HG02588 (cell line): ENCODE measurements at regions not wholly inside any gene's neighbourhood (a gene's known extent, or its start where the extent isn't known, plus 50 kb on each side); places are given as distances from the start of the nearest gene placed in this dataset.
"Not testable (repeated sequence)": the region's sequence is repeated elsewhere in the genome, so short reads cannot be mapped to it uniquely, and the experiment has no call there.

Experiments used
- ATAC-seq: cut with Tn5 transposase; IDR thresholded peaks from one replicate; pipeline ENCODE4 v1.9.1; 2021; ENCODE audit warnings: mild to moderate bottlenecking, moderate library complexity; ENCODE audit not compliant: unreplicated experiment

DNA sequence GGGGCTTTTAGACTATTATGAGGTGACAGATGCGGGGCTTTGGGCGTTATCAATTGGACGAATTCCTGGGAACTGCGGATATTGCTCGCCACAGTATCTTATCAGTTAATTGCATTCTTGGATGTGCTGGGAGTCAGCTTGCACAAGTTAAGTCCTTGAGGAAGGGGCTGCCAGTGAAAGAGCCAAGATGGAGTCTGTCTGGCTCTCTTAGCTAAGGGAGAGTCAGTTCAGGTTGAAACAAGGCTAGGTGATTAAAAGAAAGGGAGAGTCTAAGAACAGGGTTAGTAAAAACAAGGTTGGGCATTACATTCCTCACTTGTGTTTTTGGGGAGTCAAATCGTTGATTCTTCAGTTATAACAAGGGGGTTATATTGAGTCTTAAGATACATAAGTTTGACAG is 162.5 kb upstream of the CCZ1B start:
- not testable (repeated sequence) for ATAC-seq

DNA sequence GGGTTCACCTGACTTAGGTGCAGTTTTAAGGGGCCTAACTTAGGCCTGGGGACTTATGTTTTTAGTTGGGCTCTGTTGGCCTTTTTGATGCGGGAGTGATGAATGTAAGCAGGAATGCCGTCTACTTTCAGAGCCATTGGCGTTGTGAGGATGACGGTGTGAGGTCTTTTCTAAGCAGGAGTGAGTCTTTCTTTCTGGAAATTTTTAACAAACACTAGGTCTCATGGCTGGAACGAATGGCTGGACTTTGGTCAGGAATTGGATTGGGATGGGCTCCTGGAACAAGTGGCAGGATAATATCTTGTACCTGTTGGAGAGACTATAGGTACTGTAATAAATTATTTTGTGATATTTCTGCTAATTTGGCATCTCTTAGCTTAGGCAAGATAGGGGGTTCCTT is 163.9 kb upstream of the CCZ1B start:
- not testable (repeated sequence) for ATAC-seq

DNA sequence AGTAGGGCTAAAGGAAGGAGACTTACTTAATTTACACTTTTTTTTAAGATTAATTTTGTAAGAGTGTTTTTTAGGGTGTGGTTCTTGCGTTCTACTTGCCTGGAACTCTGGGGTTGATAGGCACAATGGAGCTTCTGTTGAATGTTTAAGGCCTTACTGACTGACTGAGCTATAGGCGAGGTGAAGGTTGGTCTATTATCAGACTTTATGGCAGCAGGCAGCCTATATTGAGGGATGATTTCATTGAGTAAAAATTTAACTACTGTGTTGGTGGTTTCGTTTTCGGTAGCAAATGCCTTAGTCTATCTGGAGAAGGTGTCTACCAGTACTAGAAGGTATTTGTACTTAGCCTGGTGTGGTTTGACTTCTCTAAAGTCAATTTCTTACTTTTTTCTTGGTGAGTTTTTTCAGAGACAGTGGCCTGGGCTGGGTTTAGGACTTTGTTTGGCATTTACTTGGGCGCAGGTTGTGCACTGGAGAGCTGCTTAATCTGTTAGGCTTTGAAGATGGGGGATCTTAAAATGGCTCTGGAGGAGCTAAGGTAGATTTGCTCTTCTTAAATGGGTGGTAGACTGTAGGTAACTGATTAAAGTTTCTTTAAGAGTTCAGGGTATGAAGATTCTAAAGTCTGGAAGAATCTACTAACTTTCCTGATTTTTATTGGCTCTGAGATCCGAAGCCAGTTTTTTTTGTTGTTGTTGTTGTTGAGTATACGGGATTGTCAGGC is 164.5 kb upstream of the CCZ1B start:
- not testable (repeated sequence) for ATAC-seq

DNA sequence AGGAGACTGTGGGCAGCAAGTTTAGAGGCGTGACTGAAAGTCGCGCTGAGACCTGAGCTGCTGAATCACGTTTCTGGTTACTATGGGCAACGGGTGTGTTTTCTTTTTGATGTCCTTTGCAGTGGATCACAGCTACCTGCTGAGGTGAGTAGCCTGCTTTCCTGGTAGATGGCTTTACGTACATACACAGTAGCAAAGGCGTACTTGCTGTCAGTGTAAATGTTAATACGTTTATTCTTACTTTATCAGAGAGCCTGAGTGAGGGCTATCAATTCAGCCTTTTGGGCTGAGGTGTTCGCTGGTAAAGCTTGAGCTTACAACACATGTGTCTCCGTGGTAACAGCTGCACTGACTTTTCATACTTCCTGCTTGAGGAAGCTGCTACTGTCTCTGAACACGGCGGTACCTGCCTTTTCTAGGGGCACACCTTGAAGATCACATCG is 165.1 kb upstream of the CCZ1B start:
- ATAC-seq = not testable (repeated sequence)

DNA sequence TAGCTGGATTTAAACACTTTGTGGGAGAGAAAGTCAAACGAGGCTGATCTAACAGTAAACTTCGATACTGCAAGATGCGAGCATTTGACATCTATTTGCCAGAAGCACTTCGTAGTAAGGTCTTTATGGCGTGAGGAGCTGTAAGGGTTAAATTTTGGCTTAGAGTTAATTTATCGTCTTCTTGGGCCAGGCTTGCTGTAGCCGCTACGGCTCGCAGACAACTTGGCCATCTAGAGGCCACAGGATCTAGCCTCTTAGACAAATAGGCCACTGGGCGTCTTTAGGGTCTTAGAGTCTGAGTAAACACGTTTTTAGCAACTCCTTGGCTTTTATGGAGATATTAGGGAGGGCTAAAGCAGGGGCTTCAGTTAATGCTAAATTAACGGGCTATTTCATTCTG is 165.6 kb upstream of the CCZ1B start:
- ATAC-seq = not testable (repeated sequence)

DNA sequence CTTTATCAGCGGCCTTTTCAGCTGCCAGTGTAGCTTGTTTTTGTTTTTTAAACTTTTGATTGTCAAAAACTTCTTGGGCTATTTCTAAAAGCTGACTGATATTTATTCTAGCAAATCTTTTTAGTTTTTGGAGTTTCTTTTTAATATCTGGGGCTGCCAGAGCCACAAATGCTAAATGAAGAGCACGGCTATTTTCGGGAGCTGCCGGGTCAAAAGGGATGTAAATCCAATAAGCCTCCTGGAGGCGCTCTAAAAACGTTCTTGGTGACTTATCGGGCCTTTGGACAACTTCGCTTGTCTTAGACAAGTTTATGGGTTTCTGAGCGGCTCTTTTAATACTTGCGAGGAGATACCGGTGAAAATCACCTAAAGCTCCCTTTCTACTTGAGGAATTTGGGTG is 166.1 kb upstream of the CCZ1B start:
- ATAC-seq = not testable (repeated sequence)

DNA sequence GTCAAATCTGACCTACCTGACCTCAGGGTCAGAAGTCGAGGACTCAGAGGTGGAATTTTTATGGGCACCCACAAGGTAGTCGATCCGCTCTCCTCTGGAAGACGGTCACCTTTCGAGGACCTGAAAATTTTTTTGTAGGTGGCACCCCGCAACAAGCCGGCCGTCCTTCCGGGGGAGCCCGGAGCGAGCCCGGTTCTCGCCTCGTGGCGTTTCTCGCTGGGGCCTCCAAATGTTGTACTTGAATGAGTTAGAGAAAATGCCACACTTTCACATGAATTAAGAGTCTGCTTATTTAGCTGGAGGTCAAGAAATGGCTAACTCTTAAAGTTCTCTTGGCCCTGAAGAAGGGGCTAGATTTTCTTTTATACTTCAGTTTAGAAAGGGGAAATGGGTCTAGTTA is 169.0 kb upstream of the CCZ1B start:
- ATAC-seq = not testable (repeated sequence)

DNA sequence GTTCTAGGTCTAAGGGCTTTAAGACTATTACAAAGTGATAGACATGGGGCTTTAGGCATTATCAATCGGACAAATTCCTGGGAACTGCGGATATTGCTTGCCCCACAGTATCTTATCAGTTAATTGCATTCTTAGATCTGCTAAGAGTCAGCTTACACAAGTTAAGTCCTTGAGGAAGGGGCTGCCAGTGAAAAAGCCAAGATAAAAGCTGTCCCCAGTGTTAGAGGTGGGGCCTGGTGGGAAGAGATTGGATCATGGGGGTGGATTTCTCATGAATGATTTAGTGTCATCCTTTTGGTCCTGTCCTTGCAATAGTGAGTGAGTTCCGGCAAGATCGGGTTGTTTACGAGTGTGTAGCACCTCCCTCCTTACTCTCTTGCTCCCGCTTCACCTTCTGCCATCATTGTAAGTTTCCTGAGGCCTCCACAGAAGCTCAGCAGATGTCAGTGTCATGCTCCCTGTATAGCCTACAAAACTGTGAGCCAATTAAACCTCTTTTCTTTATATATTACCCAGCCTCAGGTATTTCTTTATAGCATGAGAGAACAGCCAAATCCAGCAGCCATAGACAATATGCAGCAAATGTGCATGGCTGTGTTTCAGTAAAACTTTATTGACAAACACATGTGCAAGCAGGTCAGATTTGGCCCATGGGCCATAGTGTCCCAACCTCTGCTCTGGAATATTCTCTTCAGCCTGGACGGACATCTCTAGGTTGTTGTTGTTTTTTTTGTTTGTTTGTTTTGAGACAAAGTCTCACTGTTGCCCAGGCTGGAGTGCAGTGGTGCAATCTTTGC is 169.6 kb upstream of the CCZ1B start:
- ATAC-seq = not testable (repeated sequence)

DNA sequence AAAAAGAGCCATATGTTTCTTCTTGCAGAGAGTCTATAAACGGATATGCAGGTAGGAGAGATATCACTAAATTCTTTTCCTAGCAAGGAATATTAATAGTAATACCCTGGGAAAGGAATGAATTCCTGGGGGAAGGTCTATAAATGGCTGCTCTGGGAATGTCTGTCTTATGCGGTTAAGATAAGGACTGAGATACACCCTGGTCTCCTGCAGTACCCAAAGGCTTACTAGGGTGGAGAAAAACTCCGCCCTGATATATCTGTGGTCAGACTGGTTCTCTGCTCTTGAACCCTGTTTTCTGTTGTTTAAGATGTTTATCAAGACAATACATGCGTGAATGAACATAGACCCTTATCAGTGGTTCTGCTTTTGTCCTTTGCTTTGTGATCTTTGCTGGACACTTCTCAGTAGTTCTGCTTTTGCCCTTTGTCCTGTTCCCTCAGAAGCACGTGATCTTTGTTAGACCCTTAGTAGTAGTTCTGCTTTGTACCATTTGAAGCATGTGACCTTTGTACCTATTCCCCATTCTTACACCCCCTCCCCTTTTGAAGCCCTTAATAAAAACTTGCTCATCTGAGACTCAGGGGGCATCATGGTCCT is 173.1 kb upstream of the CCZ1B start:
- ATAC-seq = not testable (repeated sequence)

DNA sequence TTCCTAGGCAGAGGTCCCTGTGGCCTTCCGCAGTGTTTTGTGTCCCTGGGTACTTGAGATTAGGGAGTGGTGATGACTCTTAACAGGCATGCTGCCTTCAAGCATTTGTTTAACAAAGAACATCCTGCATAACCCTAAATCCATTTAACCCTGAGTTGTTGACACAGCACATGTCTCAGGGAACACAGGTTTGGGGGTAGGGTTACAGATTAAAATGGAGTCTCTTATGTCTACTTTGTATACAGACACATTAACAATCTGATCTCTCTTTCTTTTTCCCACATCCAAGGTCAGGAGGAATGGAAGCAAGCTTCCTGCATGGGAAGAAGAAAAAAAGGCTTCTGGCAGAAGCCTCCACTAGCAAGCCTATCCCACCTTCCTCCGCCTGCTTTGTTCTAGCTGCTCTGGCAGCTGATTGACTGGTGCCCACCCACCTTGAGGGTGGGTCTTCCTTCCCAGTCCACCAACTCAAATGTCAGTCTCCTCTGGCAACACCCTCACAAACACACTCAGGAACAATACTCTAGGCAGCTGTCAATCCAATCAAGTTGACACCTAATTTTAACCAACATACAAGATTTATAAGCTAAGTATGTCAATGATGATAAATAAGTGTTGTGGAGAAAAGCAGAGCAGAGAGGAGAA is 176.5 kb upstream of the CCZ1B start:
- no peak for ATAC-seq

DNA sequence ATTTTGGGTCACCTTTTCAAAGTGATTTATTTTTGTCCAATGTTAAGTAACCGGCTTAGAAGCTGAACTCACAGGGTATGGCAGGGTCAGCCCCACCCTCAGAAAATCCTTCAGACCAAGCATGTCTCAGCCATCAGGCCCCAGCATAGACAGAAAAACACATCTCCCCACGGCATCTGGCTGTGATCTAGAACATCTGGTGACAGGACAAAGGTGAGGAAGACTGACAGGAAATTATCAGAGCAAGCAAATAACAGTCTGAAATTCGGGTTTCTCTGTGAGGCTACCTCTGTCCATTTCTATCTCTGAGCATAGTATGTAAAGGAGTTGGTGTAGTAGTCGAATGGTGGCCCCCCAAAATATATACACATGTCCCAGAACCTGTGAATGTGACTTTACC is 177.0 kb upstream of the C1GALT1 start:
- ATAC-seq = no peak

DNA sequence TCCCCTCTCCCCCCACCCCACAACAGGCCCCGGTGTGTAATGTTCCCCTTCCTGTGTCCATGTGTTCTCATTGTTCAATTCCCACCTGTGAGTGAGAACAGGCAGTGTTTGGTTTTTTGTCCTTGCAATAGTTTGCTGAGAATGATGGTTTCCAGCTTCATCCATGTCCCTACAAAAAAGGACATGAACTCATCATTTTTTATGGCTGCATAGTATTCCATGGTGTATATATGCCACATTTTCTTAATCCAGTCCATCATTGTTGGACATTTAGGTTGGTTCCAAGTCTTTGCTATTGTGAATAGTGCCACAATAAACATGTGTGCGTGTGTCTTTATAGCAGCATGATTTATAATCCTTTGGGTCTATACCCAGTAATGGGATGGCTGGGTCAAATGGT is 176.4 kb upstream of the C1GALT1 start:
- not testable (repeated sequence) for ATAC-seq

DNA sequence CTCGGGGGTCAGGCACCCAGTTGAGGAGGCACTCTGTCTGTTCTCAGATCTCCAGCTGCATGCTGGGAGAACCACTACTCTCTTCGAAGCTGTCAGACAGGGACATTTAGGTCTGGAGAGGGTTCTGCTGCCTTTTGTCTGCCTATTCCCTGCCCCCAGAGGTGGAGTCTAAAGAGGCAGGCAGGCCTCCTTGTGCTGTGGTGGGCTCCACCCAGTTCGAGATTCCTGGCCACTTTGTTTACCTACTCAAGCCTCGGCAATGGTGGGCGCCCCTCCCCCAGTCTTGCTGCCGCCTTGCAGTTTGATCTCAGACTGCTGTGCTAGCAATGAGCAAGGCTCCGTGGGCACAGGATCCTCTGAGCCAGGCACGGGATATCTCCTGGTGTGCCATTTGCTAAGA is 171.1 kb upstream of the C1GALT1 start:
- not testable (repeated sequence) for ATAC-seq

DNA sequence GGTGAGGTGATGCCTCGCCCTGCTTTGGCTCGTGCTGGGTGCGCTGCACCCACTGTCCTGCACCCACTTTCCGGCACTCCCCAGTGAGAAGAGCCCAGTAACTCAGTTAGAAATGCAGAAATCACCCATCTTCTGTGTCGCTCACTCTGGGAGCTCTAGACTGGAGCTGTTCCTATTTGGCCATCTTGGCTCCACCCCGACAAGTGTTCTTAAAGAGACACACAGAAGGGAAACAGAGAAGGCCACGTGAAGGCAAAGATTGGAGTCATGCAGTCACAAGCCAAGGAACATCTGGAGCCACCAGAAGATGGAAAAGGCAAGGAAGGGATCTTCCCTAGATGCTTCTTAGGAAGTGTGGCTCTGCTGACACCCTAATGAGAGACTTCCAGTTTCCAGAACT is 170.6 kb upstream of the C1GALT1 start:
- ATAC-seq = not testable (repeated sequence)

DNA sequence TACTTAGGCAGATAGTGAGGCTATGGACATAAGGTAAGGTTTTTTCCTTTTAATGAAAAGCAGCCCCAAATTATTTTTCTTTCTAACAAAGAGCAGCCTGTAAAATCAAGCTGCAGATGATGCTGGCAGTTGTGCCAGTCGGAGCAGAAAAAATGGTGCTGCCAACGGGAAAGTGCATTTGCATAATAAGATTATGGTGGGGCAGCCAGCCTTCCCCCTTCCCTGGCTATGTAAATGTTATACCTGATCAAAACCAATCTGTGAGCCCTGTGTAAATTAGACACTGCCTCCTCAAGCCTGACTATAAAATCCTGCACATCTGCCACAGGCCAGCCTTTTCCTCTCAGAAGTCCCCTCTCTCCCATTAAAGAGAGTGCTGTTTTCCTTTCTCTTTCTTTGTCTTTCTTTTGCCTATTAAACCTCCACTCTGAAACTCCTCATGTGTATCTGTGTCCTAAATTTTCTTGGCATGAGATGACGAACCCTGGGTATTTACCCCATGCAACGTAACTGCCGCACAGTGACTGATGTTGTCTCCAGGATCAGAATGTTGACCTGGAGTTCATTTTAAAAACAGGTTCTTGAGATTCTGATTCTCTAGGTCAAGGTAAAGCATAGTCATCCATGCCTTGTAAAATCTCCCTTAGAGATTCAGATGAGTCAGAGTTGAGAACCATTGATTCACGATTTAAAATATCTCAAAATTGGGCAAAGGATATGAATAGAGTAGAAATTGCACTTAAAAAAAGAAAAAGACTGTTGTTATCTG is 167.3 kb upstream of the C1GALT1 start:
- ATAC-seq = no peak

DNA sequence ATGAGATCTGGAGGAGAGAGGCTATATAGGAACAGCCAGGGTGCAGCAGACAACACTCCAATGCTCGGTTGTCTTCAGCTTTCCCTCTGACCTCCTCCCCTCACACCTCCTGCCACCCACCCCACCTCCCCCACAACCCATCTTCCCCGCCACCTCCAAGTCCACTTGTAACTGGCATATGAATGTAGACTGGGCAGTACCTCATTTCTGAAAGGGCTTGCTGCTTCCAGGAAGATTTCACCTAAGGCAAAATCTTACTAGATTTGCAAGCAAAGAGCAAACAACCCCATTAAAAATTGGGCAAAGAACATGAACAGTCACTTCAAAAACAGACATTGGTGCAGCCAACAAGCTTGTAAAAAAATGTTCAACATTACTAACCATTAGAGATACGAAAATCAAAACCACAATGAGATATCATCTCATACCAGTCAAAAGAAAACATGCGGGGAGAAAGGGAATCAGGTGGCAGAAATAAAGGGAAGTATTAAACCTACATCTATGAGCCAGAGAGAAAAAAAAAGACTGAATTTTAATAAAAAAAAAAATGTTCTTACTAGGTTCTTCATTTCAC is 164.6 kb upstream of the C1GALT1 start:
- ATAC-seq = no peak

DNA sequence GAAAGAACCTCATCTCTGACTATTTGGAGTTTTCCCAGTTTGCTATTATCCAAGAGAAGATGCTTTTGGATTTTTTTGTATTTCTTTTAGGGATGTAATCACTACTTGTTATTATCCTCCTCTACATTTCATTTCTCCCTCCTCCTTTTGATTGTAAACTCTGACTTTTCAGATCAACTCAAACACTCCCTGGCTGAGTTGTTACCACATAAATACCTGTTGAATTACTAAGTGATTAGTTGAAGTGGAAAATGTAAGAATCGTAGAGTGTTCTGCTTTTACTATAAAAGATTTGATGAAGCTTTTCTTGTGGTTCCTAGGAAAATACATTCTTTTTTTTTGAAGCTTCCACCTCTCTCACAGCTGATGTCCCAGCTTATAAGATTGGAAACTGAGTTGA is 164.1 kb upstream of the C1GALT1 start:
- ATAC-seq = no peak

DNA sequence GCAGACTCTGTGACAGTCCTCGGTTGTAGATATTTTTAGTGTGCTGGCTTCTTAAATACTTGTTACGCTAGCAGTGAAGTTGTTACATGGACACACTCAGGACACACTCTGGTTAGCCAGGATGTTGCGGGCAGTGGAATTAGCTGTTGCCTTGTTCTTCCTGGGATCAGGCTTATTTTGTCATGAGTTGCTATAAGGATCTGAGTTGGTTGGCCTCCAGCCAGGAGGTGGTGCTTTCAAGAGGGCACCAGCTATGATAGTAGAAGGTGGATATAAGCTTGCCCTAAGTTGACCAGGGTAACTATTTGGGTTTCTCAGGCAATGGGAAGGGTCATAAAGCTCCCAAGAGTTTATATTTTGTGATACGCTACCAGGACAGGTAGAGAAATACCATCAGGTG is 150.1 kb upstream of the C1GALT1 start:
- no peak for ATAC-seq

DNA sequence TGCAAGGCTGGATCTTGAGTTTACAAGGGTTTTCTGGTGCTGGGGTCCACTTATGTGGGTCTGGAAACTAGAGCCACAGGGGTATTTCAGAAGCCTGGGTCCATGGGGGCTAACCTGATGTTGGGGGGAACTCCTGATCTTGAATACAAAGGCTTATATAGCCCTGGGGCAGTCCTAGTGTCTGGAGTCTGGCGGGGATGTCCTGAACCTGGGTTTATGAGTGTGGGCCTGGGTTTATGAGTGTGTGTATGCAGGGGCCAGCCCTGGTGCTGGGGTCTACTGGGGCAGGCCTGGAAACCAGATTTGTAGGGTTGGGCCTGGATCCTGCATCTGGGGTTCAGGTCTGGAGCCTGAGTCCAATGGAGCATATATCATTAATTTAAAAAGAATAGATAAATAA is 146.5 kb upstream of the C1GALT1 start:
- ATAC-seq = no peak

DNA sequence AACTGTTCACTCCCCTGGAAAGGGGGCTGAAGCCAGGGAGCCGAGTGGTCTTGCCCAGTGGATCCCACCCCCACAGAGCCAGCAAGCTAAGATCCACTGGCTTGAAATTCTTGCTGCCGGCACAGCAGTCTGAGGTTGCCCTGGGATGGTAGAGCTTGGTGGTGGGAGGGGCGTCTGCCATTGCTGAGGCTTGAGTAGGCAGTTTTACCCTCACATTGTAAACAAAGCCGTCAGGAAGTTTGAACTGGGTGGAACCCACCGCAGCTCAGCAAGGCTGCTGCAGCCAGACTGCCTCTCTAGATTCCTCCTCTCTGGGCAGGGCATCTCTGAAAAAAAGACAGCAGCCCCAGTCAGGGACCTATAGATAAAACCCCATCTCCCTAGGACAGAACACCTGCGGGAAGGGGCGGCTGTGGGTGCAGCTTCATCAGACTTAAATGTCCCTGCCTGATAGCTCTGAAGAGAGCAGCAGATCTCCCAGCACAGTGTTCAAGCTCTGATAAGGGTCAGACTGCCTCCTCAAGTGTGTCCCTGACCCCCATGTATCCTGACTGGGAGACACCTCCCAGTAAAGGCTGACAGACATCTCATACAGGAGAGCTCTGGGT is 140.0 kb upstream of the C1GALT1 start:
- not testable (repeated sequence) for ATAC-seq
